ENCODE measurements at regions not wholly inside any gene's neighbourhood (a gene's known extent, or its start where the extent isn't known, plus 50 kb on each side); places are given as distances from the start of the nearest gene placed in this dataset.

GRCh38 chr1:87213135-87213515, 115.6 kb upstream of the LMO4 start:
- no peak overlapping the region for H3K4me3 ChIP-seq (ENCODE audit: low read depth, low read length)
- no peak for TF ChIP-seq CTCF (IDR thresholded peaks at IDR 0.05; ENCODE audit: insufficient read depth, low read length)
- DNase-seq (ENCODE audit: low read depth): no peak

GRCh38 chr1:87215592-87215991, 113.1 kb upstream of the LMO4 start:
- no peak overlapping the region for H3K4me3 ChIP-seq (ENCODE audit: low read depth, low read length)
- TF ChIP-seq CTCF (IDR thresholded peaks at IDR 0.05; ENCODE audit: insufficient read depth, low read length): no peak
- DNase-seq (ENCODE audit: low read depth): no peak

- no peak overlapping the region for H3K4me3 ChIP-seq (ENCODE audit: low read depth, low read length)
- no peak for TF ChIP-seq CTCF (IDR thresholded peaks at IDR 0.05; ENCODE audit: insufficient read depth, low read length)
- DNase-seq (ENCODE audit: low read depth): no peak
Observed at GRCh38 chr1:87218618-87219017, 110.1 kb upstream of the LMO4 start.

- no peak for DNase-seq (ENCODE audit: low read depth)
- TF ChIP-seq CTCF (IDR thresholded peaks at IDR 0.05; ENCODE audit: insufficient read depth, low read length): no peak
- H3K4me3 ChIP-seq (ENCODE audit: low read depth, low read length): no peak overlapping the region
Observed at GRCh38 chr1:87219141-87219540, 109.5 kb upstream of the LMO4 start.

GRCh38 chr1:87219626-87220025, 109.1 kb upstream of the LMO4 start:
- H3K4me3 ChIP-seq (ENCODE audit: low read depth, low read length): no peak overlapping the region
- DNase-seq (ENCODE audit: low read depth): no peak
- TF ChIP-seq CTCF (IDR thresholded peaks at IDR 0.05; ENCODE audit: insufficient read depth, low read length): no peak

- H3K4me3 ChIP-seq (ENCODE audit: low read depth, low read length): no peak overlapping the region
- no peak for DNase-seq (ENCODE audit: low read depth)
- no peak for TF ChIP-seq CTCF (IDR thresholded peaks at IDR 0.05; ENCODE audit: insufficient read depth, low read length)
Observed at GRCh38 chr1:87220993-87221392, 107.7 kb upstream of the LMO4 start.

- no peak overlapping the region for H3K4me3 ChIP-seq (ENCODE audit: low read depth, low read length)
- peak; percentile 94 for DNase-seq (ENCODE audit: low read depth)
- TF ChIP-seq CTCF (IDR thresholded peaks at IDR 0.05; ENCODE audit: insufficient read depth, low read length): no peak
Observed at GRCh38 chr1:87224201-87224600, 104.5 kb upstream of the LMO4 start.

All from fibroblast of the aortic adventitia (primary cell).